ENCODE measurements at regions not wholly inside any gene's neighbourhood (a gene's known extent, or its start where the extent isn't known, plus 50 kb on each side); places are given as distances from the start of the nearest gene placed in this dataset.

GRCh38 chr12:84136862-84137367 lies 775.7 kb downstream of the SLC6A15 start (continued):
- TF ChIP-seq, protein P1, sequence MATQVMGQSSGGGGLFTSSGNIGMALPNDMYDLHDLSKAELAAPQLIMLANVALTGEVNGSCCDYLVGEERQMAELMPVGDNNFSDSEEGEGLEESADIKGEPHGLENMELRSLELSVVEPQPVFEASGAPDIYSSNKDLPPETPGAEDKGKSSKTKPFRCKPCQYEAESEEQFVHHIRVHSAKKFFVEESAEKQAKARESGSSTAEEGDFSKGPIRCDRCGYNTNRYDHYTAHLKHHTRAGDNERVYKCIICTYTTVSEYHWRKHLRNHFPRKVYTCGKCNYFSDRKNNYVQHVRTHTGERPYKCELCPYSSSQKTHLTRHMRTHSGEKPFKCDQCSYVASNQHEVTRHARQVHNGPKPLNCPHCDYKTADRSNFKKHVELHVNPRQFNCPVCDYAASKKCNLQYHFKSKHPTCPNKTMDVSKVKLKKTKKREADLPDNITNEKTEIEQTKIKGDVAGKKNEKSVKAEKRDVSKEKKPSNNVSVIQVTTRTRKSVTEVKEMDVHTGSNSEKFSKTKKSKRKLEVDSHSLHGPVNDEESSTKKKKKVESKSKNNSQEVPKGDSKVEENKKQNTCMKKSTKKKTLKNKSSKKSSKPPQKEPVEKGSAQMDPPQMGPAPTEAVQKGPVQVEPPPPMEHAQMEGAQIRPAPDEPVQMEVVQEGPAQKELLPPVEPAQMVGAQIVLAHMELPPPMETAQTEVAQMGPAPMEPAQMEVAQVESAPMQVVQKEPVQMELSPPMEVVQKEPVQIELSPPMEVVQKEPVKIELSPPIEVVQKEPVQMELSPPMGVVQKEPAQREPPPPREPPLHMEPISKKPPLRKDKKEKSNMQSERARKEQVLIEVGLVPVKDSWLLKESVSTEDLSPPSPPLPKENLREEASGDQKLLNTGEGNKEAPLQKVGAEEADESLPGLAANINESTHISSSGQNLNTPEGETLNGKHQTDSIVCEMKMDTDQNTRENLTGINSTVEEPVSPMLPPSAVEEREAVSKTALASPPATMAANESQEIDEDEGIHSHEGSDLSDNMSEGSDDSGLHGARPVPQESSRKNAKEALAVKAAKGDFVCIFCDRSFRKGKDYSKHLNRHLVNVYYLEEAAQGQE (IDR thresholded peaks at IDR 0.05): no peak
- TF ChIP-seq RARB (CRISPR knock-in tag; IDR thresholded peaks at IDR 0.05) (no peak), JUNB (IDR thresholded peaks at IDR 0.05) (peak; percentile 43; the same call in 1 of the 2 replicates), POLR2AphosphoS2 (conservative IDR thresholded peaks at IDR 0.05; ENCODE audit: low read length) (no peak), EHMT2 (IDR thresholded peaks at IDR 0.05; ENCODE audit: low read depth) (no peak), HDAC2 (IDR thresholded peaks at IDR 0.05) (no peak), PHF8 (IDR thresholded peaks at IDR 0.05; ENCODE audit: borderline replicate concordance, low read depth) (no peak), ZSCAN20 (CRISPR knock-in tag; IDR thresholded peaks at IDR 0.05) (no peak), EHF (CRISPR knock-in tag; IDR thresholded peaks at IDR 0.05) (no peak), MAFK (IDR thresholded peaks at IDR 0.05; ENCODE audit: partially characterized antibody) (peak; percentile 78), RFX5 (IDR thresholded peaks at IDR 0.05) (no peak), HEYL (CRISPR knock-in tag; IDR thresholded peaks at IDR 0.05) (no peak), ZFP36 (IDR thresholded peaks at IDR 0.05; ENCODE audit: borderline replicate concordance, partially characterized antibody) (no peak), PBX3 (IDR thresholded peaks at IDR 0.05) (no peak), FOXS1 (CRISPR knock-in tag; IDR thresholded peaks at IDR 0.05) (no peak), RAD21 (conservative IDR thresholded peaks at IDR 0.05 in 1 of 2, IDR thresholded peaks at IDR 0.05 in 1 of 2) (no peak), TFCP2L1 (CRISPR knock-in tag; IDR thresholded peaks at IDR 0.05) (no peak)
- TF ChIP-seq, protein P2, sequence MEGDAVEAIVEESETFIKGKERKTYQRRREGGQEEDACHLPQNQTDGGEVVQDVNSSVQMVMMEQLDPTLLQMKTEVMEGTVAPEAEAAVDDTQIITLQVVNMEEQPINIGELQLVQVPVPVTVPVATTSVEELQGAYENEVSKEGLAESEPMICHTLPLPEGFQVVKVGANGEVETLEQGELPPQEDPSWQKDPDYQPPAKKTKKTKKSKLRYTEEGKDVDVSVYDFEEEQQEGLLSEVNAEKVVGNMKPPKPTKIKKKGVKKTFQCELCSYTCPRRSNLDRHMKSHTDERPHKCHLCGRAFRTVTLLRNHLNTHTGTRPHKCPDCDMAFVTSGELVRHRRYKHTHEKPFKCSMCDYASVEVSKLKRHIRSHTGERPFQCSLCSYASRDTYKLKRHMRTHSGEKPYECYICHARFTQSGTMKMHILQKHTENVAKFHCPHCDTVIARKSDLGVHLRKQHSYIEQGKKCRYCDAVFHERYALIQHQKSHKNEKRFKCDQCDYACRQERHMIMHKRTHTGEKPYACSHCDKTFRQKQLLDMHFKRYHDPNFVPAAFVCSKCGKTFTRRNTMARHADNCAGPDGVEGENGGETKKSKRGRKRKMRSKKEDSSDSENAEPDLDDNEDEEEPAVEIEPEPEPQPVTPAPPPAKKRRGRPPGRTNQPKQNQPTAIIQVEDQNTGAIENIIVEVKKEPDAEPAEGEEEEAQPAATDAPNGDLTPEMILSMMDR (IDR thresholded peaks at IDR 0.05): no peak

DNA sequence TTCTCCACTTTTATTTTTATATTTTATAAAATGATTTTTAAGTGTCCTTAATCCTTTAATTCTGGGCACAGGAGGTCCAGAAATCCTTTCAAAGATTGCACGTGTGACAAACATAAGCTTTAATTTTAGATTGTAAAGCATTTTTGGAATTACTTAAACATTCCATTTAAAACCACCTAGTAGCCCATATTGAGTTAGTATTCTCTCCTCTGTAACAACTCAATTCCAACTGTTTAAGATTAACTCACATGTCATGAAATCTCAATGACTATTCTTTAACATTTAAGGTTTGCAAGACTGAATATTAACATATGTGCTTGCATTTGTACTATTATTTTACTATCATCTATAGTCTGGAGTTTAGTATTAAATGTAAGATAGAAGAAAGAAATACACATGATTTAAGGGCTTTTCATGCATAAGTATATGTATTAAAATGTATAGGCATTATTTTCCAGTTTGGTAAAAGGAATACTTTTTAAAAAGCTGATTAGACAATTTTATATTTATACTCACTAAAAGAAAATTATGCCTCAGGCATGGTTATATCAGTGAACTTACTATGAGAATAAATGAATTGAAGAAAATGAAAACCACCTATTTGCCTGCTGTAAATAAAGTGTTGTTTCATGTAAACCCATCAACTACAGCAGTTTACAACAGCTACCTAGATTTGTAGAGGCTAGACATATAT lies 776.9 kb downstream of the SLC6A15 start:
- Histone ChIP-seq H3K27ac (no peak overlapping the region), H3K4me1 (peaks cover 8% of the 10 kb centered on the region; the same call in 1 of the 3 replicates), H3K4me2 (no peak overlapping the region), H3K9me3 (no peaks in the 10 kb centered on the region), H3K4me3 (no peak overlapping the region)
- ATAC-seq (no peak), FAIRE-seq (peak; percentile 89), DNase-seq (ENCODE audit: low read depth in 1 of 2, low spot score in 1 of 2) (no peak)
- POLR2A ChIA-PET: no interaction called here
- TF ChIP-seq FOSL2 (IDR thresholded peaks at IDR 0.05): no peak
- TF ChIP-seq FOSL2 (CRISPR knock-in tag; IDR thresholded peaks at IDR 0.05): no peak
- peak; percentile 76 for TF ChIP-seq MAFK (IDR thresholded peaks at IDR 0.05; ENCODE audit: partially characterized antibody)
- TF ChIP-seq RARB (CRISPR knock-in tag; IDR thresholded peaks at IDR 0.05): no peak
- TF ChIP-seq, protein P3, sequence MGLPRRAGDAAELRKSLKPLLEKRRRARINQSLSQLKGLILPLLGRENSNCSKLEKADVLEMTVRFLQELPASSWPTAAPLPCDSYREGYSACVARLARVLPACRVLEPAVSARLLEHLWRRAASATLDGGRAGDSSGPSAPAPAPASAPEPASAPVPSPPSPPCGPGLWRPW (IDR thresholded peaks at IDR 0.05): no peak
- 23% methylated on average over 1 of the region's 1 CpG for WGBS (ENCODE audit: missing lambda C conversion rate)
- CTCF ChIA-PET: no interaction called here

All from A549 (cell line).